ENCODE measurements at regions not wholly inside any gene's neighbourhood (a gene's known extent, or its start where the extent isn't known, plus 50 kb on each side); places are given as distances from the start of the nearest gene placed in this dataset.

- H3K36me3 Mint-ChIP-seq (ENCODE audit: unreplicated experiment): no peaks in the 10 kb centered on the region
These were observed 177.3 kb upstream of the PFKP start for GRCh38 chr10:2890093-2890492.

GRCh38 chr10:2888403-2889004 lies 178.8 kb upstream of the PFKP start:
- no peak for TF ChIP-seq CTCF (IDR thresholded peaks at IDR 0.05)
- Mint-ChIP-seq H3K27me3 (ENCODE audit: unreplicated experiment) (peaks cover 20% of the 10 kb centered on the region), H3K4me3 (ENCODE audit: unreplicated experiment) (no peak overlapping the region), H3K27ac (ENCODE audit: unreplicated experiment) (no peak overlapping the region), H3K36me3 (ENCODE audit: unreplicated experiment) (no peaks in the 10 kb centered on the region), H3K9me3 (ENCODE audit: unreplicated experiment) (no peaks in the 10 kb centered on the region), H3K4me1 (ENCODE audit: unreplicated experiment) (no peaks in the 10 kb centered on the region)
- no peak for DNase-seq (ENCODE audit: extremely low spot score, unreplicated experiment)

More at GRCh38 chr10:2890093-2890492, 177.3 kb upstream of the PFKP start:
- TF ChIP-seq CTCF (IDR thresholded peaks at IDR 0.05): no peak
- H3K27ac Mint-ChIP-seq (ENCODE audit: unreplicated experiment): no peak overlapping the region
- peak; percentile 81 for DNase-seq (ENCODE audit: extremely low spot score, unreplicated experiment)
- no peaks in the 10 kb centered on the region for H3K9me3 Mint-ChIP-seq (ENCODE audit: unreplicated experiment)
- no peak overlapping the region for H3K4me3 Mint-ChIP-seq (ENCODE audit: unreplicated experiment)
- peaks cover 28% of the 10 kb centered on the region for H3K27me3 Mint-ChIP-seq (ENCODE audit: unreplicated experiment)
- no peaks in the 10 kb centered on the region for H3K4me1 Mint-ChIP-seq (ENCODE audit: unreplicated experiment)

- H3K27ac Mint-ChIP-seq (ENCODE audit: unreplicated experiment): no peak overlapping the region
- DNase-seq (ENCODE audit: extremely low spot score, unreplicated experiment): peak; percentile 66
- H3K27me3 Mint-ChIP-seq (ENCODE audit: unreplicated experiment): peaks cover 24% of the 10 kb centered on the region
These were observed 179.8 kb upstream of the PFKP start for GRCh38 chr10:2887391-2888070.

DNA sequence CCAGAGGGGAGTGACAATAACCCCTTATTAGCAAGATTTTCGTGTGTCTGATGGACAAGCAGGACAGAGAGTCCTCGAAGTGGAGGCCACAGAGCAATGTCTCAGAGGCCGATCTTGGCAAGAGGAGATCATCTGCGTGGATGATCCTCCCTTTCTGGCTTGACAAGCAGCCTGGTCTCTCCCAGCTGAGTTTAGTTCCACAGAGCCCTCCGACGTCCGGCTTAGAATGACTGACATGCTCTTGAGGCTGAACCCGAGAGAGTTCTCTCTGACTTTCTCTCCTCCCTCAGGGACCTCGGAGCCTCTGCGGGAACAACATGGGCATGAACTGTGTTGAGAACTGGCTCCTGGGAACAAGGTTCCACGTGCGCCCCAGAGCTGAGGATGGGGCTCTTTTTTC lies 180.7 kb upstream of the PFKP start:
- no peaks in the 10 kb centered on the region for H3K36me3 Mint-ChIP-seq (ENCODE audit: unreplicated experiment)
- H3K4me1 Mint-ChIP-seq (ENCODE audit: unreplicated experiment): peaks cover 9% of the 10 kb centered on the region

More at GRCh38 chr10:2887391-2888070, 179.8 kb upstream of the PFKP start:
- Mint-ChIP-seq H3K36me3 (ENCODE audit: unreplicated experiment) (no peaks in the 10 kb centered on the region), H3K4me1 (ENCODE audit: unreplicated experiment) (peaks cover 7% of the 10 kb centered on the region), H3K9me3 (ENCODE audit: unreplicated experiment) (no peaks in the 10 kb centered on the region), H3K4me3 (ENCODE audit: unreplicated experiment) (no peak overlapping the region)
- no peak for TF ChIP-seq CTCF (IDR thresholded peaks at IDR 0.05)

More for the DNA sequence above, 180.7 kb upstream of the PFKP start:
- DNase-seq (ENCODE audit: extremely low spot score, unreplicated experiment): peak; percentile 65
- no peaks in the 10 kb centered on the region for H3K9me3 Mint-ChIP-seq (ENCODE audit: unreplicated experiment)
- no peak for TF ChIP-seq CTCF (IDR thresholded peaks at IDR 0.05)
- H3K27me3 Mint-ChIP-seq (ENCODE audit: unreplicated experiment): peaks cover 32% of the 10 kb centered on the region
- H3K27ac Mint-ChIP-seq (ENCODE audit: unreplicated experiment): no peak overlapping the region
- H3K4me3 Mint-ChIP-seq (ENCODE audit: unreplicated experiment): no peak overlapping the region
